ENCODE measurements at regions not wholly inside any gene's neighbourhood (a gene's known extent, or its start where the extent isn't known, plus 50 kb on each side); places are given as distances from the start of the nearest gene placed in this dataset.

DNA sequence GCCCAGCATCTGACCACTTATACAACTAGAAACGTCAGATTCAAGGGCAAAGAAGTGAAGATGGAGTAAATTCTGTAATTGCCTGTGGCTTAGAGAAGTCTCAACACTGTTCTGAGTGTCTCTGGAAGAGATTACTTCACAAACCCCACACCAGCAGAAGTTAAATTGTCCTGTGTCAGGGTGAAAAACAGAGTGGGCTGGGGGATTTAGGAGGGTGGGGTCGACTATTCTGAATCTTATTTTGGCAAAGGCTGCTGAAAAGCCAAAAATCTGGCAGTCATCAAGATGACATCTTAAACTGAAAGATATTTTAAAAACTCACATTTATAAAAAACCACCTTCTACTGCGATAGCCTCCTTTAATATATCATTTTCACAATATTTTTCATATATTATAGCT is 180.8 kb downstream of the KLHL28 start:
- Mint-ChIP-seq H3K27me3 (ENCODE audit: insufficient read depth, unreplicated experiment) (no peaks in the 10 kb centered on the region), H3K27ac (ENCODE audit: low read depth, unreplicated experiment) (no peak overlapping the region), H3K36me3 (ENCODE audit: insufficient read depth, unreplicated experiment) (no peaks in the 10 kb centered on the region), H3K4me1 (ENCODE audit: insufficient read depth, unreplicated experiment) (no peaks in the 10 kb centered on the region), H3K4me3 (ENCODE audit: unreplicated experiment) (no peak overlapping the region), H3K9me3 (ENCODE audit: unreplicated experiment) (no peaks in the 10 kb centered on the region)
- TF ChIP-seq, protein P1, sequence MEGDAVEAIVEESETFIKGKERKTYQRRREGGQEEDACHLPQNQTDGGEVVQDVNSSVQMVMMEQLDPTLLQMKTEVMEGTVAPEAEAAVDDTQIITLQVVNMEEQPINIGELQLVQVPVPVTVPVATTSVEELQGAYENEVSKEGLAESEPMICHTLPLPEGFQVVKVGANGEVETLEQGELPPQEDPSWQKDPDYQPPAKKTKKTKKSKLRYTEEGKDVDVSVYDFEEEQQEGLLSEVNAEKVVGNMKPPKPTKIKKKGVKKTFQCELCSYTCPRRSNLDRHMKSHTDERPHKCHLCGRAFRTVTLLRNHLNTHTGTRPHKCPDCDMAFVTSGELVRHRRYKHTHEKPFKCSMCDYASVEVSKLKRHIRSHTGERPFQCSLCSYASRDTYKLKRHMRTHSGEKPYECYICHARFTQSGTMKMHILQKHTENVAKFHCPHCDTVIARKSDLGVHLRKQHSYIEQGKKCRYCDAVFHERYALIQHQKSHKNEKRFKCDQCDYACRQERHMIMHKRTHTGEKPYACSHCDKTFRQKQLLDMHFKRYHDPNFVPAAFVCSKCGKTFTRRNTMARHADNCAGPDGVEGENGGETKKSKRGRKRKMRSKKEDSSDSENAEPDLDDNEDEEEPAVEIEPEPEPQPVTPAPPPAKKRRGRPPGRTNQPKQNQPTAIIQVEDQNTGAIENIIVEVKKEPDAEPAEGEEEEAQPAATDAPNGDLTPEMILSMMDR (IDR thresholded peaks at IDR 0.05; ENCODE audit: unreplicated experiment): no peak
- BruUV-seq (replicated peaks): no TSS peak
- POLR2A ChIA-PET: no interaction called here
- intact Hi-C loops (cut with micrococcal nuclease): no loop called here
- no peak for DNase-seq (ENCODE audit: unreplicated experiment)
- CTCF ChIA-PET: interaction anchor here (0.6 kb wide), 1 partner anchor 15 kb away, joined by 3 read pairs; no protein-coding TSS in a partner anchor

DNA sequence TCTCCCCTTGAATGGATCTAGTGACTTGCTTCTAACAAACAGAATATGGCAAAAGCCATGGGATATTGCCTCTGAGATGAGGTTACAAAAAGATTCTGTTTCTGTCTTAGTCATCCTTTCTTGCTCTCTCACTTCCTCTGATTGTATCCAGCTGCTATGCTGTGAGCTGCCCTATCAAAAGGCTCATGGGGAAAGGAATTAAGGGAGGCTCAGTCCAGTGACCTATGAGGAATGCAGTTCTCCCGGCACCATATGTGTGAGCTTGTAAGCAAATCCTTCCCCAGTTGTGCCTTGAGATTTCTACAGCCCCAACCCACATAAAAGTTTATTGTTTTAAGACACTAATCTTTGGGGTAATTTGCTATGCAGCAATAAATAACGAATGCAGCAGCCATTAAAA is 183.1 kb downstream of the KLHL28 start:
- no peak for DNase-seq (ENCODE audit: unreplicated experiment)
- intact Hi-C loops (cut with micrococcal nuclease): no loop called here

DNA sequence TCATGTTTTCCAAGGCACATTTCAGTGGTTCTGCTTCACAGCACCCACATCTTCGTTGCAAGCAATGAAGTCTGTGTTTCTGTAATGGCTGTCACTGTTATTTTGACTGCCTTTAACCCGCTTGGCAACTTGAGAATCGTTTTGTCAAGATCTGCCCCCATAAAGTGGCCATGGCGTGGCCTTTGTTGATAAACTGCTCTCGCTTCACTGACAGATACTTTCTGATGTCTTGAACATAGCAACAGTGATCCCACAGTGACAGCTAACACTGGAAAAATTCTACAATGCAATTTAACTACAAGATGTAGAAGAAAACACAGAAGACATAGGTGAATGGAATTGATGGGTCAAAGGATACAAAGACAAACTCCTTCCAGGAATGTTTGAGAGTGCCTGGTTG is 184.2 kb downstream of the KLHL28 start:
- intact Hi-C loops (cut with micrococcal nuclease): no loop called here
- H3K36me3 Mint-ChIP-seq (ENCODE audit: insufficient read depth, unreplicated experiment): no peaks in the 10 kb centered on the region
- no peaks in the 10 kb centered on the region for H3K27me3 Mint-ChIP-seq (ENCODE audit: insufficient read depth, unreplicated experiment)
- no peak for DNase-seq (ENCODE audit: unreplicated experiment)
- POLR2A ChIA-PET: no interaction called here
- TF ChIP-seq, protein P1 (IDR thresholded peaks at IDR 0.05; ENCODE audit: unreplicated experiment): no peak
- H3K9me3 Mint-ChIP-seq (ENCODE audit: unreplicated experiment): no peaks in the 10 kb centered on the region
- no peaks in the 10 kb centered on the region for H3K4me1 Mint-ChIP-seq (ENCODE audit: insufficient read depth, unreplicated experiment)
- CTCF ChIA-PET: no interaction called here
- no peak overlapping the region for H3K4me3 Mint-ChIP-seq (ENCODE audit: unreplicated experiment)
- H3K27ac Mint-ChIP-seq (ENCODE audit: low read depth, unreplicated experiment): no peak overlapping the region
- no TSS peak for BruUV-seq (replicated peaks)

More for the DNA sequence above, 183.1 kb downstream of the KLHL28 start:
- H3K27me3 Mint-ChIP-seq (ENCODE audit: insufficient read depth, unreplicated experiment): no peaks in the 10 kb centered on the region
- H3K36me3 Mint-ChIP-seq (ENCODE audit: insufficient read depth, unreplicated experiment): no peaks in the 10 kb centered on the region
- no peak overlapping the region for H3K27ac Mint-ChIP-seq (ENCODE audit: low read depth, unreplicated experiment)
- no peak overlapping the region for H3K4me3 Mint-ChIP-seq (ENCODE audit: unreplicated experiment)
- H3K4me1 Mint-ChIP-seq (ENCODE audit: insufficient read depth, unreplicated experiment): no peaks in the 10 kb centered on the region
- TF ChIP-seq, protein P1 (IDR thresholded peaks at IDR 0.05; ENCODE audit: unreplicated experiment): no peak
- ChIA-PET CTCF (interaction anchor here (0.7 kb wide), 1 partner anchor 21 kb away, joined by 3 read pairs; no protein-coding TSS in a partner anchor), POLR2A (no interaction called here)
- no peaks in the 10 kb centered on the region for H3K9me3 Mint-ChIP-seq (ENCODE audit: unreplicated experiment)
- no TSS peak for BruUV-seq (replicated peaks)

DNA sequence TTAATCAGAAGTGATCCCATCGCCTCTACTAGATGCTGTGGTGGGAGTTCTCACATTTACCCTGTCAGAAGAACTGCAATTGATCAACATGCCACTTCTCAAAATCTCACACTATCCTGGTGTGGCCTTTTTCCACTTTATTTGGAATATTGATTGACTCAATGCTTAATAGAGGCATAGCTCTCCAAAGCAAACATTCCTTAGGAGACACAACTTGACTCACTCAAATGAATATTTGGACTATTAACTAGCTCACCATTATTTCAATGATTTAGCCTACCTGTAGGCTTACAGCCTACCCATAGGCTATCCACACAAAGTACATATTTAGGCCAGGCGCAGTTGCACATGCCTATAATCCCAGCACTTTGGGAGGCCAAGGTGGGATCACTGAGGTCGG is 186.5 kb downstream of the KLHL28 start:
- no peak for DNase-seq (ENCODE audit: unreplicated experiment)
- Mint-ChIP-seq H3K4me1 (ENCODE audit: insufficient read depth, unreplicated experiment) (no peaks in the 10 kb centered on the region), H3K27ac (ENCODE audit: low read depth, unreplicated experiment) (no peak overlapping the region), H3K36me3 (ENCODE audit: insufficient read depth, unreplicated experiment) (no peaks in the 10 kb centered on the region), H3K4me3 (ENCODE audit: unreplicated experiment) (no peak overlapping the region), H3K9me3 (ENCODE audit: unreplicated experiment) (no peaks in the 10 kb centered on the region), H3K27me3 (ENCODE audit: insufficient read depth, unreplicated experiment) (no peaks in the 10 kb centered on the region)
- TF ChIP-seq, protein P1 (IDR thresholded peaks at IDR 0.05; ENCODE audit: unreplicated experiment): no peak
- ChIA-PET CTCF (interaction anchor here (0.6 kb wide), 1 partner anchor 1257 kb away, joined by 3 read pairs; no protein-coding TSS in a partner anchor), POLR2A (interaction anchor here (0.5 kb wide), 1 partner anchor 274 kb away, joined by 5 read pairs; no protein-coding TSS in a partner anchor)
- intact Hi-C loops (cut with micrococcal nuclease): no loop called here
- no TSS peak for BruUV-seq (replicated peaks)
